ENCODE measurements at regions not wholly inside any gene's neighbourhood (a gene's known extent, or its start where the extent isn't known, plus 50 kb on each side); places are given as distances from the start of the nearest gene placed in this dataset.

- no peak for TF ChIP-seq CTCF (IDR thresholded peaks at IDR 0.05; ENCODE audit: control insufficient read depth, extremely low read depth, insufficient read depth)
- no peak overlapping the region for H3K4me3 ChIP-seq (ENCODE audit: low read depth, low read length)
- no peak for DNase-seq (ENCODE audit: low read depth)
Observed at GRCh38 chr17:70621566-70621965, 452.2 kb downstream of the KCNJ2 start.

DNA sequence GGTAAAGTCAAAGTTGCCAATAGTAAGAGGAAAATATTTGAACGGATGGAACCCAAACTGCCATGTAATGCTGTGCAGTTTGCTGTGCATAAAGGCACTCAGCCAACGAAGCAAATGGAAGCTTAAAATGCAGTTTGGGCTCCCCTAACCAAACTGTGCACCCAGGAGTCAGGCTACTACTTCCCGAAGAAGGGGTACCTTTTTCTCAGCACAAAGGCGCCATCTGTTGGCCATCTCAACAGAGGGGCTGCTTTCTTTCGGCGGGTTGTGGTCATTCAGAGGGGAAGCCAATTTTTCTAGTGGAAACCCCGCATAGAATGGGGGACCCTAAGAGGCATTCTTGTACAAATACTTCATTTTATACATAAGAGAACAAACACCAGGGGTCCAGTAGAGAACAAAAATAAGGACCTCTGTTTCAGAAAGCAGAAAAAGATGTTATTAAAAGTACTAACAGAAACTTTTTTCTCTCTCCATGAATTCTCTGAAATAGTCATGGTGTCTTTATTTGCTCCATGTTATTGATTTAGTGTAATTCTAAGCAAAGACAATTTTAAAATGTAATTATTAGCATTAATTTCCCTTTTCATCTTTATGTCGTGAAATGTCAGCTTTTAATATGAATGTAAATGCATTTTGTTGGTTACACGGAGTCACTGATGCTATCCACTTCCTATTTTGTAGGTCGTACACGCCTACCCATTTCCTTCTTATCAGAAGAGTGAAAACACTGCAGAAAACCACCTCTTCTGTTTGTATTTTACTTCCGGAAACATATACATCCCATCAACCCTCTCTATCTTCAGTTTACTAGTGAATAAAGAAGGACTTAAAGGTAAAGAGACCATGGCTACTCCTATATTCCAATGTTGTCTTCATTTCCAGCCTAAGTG, 453.3 kb downstream of the KCNJ2 start:
- peak; percentile 89 for TF ChIP-seq CTCF (IDR thresholded peaks at IDR 0.05; ENCODE audit: control insufficient read depth, extremely low read depth, insufficient read depth)
- no peak overlapping the region for H3K4me3 ChIP-seq (ENCODE audit: low read depth, low read length)
- no peak for DNase-seq (ENCODE audit: low read depth)

- TF ChIP-seq CTCF (IDR thresholded peaks at IDR 0.05; ENCODE audit: control insufficient read depth, extremely low read depth, insufficient read depth): no peak
- no peak for DNase-seq (ENCODE audit: low read depth)
Observed at GRCh38 chr17:70624211-70624610, 454.9 kb downstream of the KCNJ2 start.

GRCh38 chr17:70629902-70630301, 460.6 kb downstream of the KCNJ2 start:
- peak; percentile 60 for TF ChIP-seq CTCF (IDR thresholded peaks at IDR 0.05; ENCODE audit: control insufficient read depth, extremely low read depth, insufficient read depth)
- peak; percentile 22 for DNase-seq (ENCODE audit: low read depth)
- H3K4me3 ChIP-seq (ENCODE audit: low read depth, low read length): no peak overlapping the region

More at GRCh38 chr17:70624211-70624610, 454.9 kb downstream of the KCNJ2 start:
- H3K4me3 ChIP-seq (ENCODE audit: low read depth, low read length): no peak overlapping the region

- DNase-seq (ENCODE audit: low read depth): peak; percentile 21
- no peak overlapping the region for H3K4me3 ChIP-seq (ENCODE audit: low read depth, low read length)
- peak; percentile 59 for TF ChIP-seq CTCF (IDR thresholded peaks at IDR 0.05; ENCODE audit: control insufficient read depth, extremely low read depth, insufficient read depth)
Observed at GRCh38 chr17:70636517-70637133, 467.3 kb downstream of the KCNJ2 start.

GRCh38 chr17:70642059-70642458, 472.7 kb downstream of the KCNJ2 start:
- peak; percentile 35 for DNase-seq (ENCODE audit: low read depth)
- no peak overlapping the region for H3K4me3 ChIP-seq (ENCODE audit: low read depth, low read length)
- TF ChIP-seq CTCF (IDR thresholded peaks at IDR 0.05; ENCODE audit: control insufficient read depth, extremely low read depth, insufficient read depth): no peak

Measured in LNCaP clone FGC (cell line).